Lower leg skin (tissue), 4 donors: ENCODE measurements at regions not wholly inside any gene's neighbourhood (a gene's known extent, or its start where the extent isn't known, plus 50 kb on each side); places are given as distances from the start of the nearest gene placed in this dataset.
"Not testable (repeated sequence)": the region's sequence is repeated elsewhere in the genome, so short reads cannot be mapped to it uniquely, and the experiment has no call there.

Experiments used
- DNase-seq, 2 donors: peaks; one replicate each; pipeline ENCODE4 v3.0.0-alpha.2; 2019; ENCODE audit warnings: low spot score in 2 of 2
- H3K4me3 ChIP-seq: fragments of 200-600 bp; sonication (generic); 2 replicates; pipeline ENCODE4 v1.5.1; 2017; ENCODE audit warnings: mild to moderate bottlenecking, low read depth; ENCODE audit not compliant: poor library complexity, severe bottlenecking
- CTCF ChIP-seq, 3 donors: fragments of 450-650 bp; IDR thresholded peaks; one replicate each; pipeline ENCODE4 v1.5.1; 2016; ENCODE audit warnings: antibody characterized with exemption in 3 of 3, mild to moderate bottlenecking in 3 of 3, moderate library complexity in 2 of 3
- POLR2A ChIP-seq, 2 donors: fragments of 450-650 bp; IDR thresholded peaks; one replicate each; pipeline ENCODE4 v1.6.1; 2016 to 2017; ENCODE audit warnings: antibody characterized with exemption in 2 of 2, mild to moderate bottlenecking in 1 of 2, moderate library complexity in 1 of 2
- WGBS, 2 donors: methylation state at CpG; one replicate each; pipeline ENCODE4 v1.1.5; 2018; 5-methylcytosine and 5-hydroxymethylcytosine counted together
- intact Hi-C: fragments of 100-400 bp; cut with DNase I; formaldehyde crosslinking; loops from one replicate; pipeline ENCODE4 v1.15.0; 2023; ENCODE audit warnings: low total_unique reads

- no peak overlapping the region for H3K4me3 ChIP-seq
- 89 to 93% methylated on average over 4 of the region's 4 CpGs for WGBS, 2 donors
- DNase-seq: peak in 1 of 2 donors; percentile 63
- TF ChIP-seq CTCF (IDR thresholded peaks at IDR 0.05): no peak
- intact Hi-C loops: no loop called here
These were observed 564.7 kb downstream of the PTPRU start for GRCh38 chr1:29801003-29801402.

GRCh38 chr1:29800522-29800956 lies 564.2 kb downstream of the PTPRU start:
- peak in 1 of 2 donors; percentile 76 for DNase-seq
- intact Hi-C loops: no loop called here
- TF ChIP-seq CTCF (IDR thresholded peaks at IDR 0.05) (no peak), POLR2A (IDR thresholded peaks at IDR 0.05) (no peak)
- H3K4me3 ChIP-seq: no peak overlapping the region
- WGBS, 2 donors: 56 to 65% methylated on average over 6 of the region's 6 CpGs

GRCh38 chr1:29800120-29800519 lies 563.8 kb downstream of the PTPRU start:
- intact Hi-C loops: no loop called here
- 50 to 71% methylated on average over 4 to 5 of the region's 5 CpGs for WGBS, 2 donors
- H3K4me3 ChIP-seq: no peak overlapping the region
- TF ChIP-seq CTCF (IDR thresholded peaks at IDR 0.05) (no peak), POLR2A (IDR thresholded peaks at IDR 0.05) (no peak)
- DNase-seq: peak in 1 of 2 donors; percentile 50

GRCh38 chr1:29798699-29799566 lies 562.6 kb downstream of the PTPRU start:
- H3K4me3 ChIP-seq: no peak overlapping the region
- intact Hi-C loops: no loop called here
- no peak for TF ChIP-seq POLR2A (IDR thresholded peaks at IDR 0.05)
- peak in 1 of 2 donors; percentile 56 for DNase-seq
- WGBS, 2 donors: 72% methylated on average over 13 of the region's 13 CpGs

GRCh38 chr1:29797125-29797524 lies 560.8 kb downstream of the PTPRU start:
- DNase-seq, H3K4me3 ChIP-seq, intact Hi-C loops: not testable (repeated sequence)
- 97 to 100% methylated on average over 1 of the region's 1 CpG for WGBS, 2 donors

GRCh38 chr1:29795965-29796364 lies 559.6 kb downstream of the PTPRU start:
- intact Hi-C loops, DNase-seq, H3K4me3 ChIP-seq: not testable (repeated sequence)
- WGBS, 2 donors: 87 to 92% methylated on average over 2 of the region's 2 CpGs

GRCh38 chr1:29793653-29794348 lies 557.5 kb downstream of the PTPRU start:
- DNase-seq: peak in 1 of 2 donors; percentile 68

More at GRCh38 chr1:29793653-29794348, 557.5 kb downstream of the PTPRU start:
- no peak overlapping the region for H3K4me3 ChIP-seq
- no peak for TF ChIP-seq POLR2A (IDR thresholded peaks at IDR 0.05)
- no peak for TF ChIP-seq CTCF (IDR thresholded peaks at IDR 0.05)
- WGBS, 2 donors: 71 to 77% methylated on average over 8 of the region's 8 CpGs
- intact Hi-C loops: no loop called here
